ENCODE measurements at regions not wholly inside any gene's neighbourhood (a gene's known extent, or its start where the extent isn't known, plus 50 kb on each side); places are given as distances from the start of the nearest gene placed in this dataset.

DNA sequence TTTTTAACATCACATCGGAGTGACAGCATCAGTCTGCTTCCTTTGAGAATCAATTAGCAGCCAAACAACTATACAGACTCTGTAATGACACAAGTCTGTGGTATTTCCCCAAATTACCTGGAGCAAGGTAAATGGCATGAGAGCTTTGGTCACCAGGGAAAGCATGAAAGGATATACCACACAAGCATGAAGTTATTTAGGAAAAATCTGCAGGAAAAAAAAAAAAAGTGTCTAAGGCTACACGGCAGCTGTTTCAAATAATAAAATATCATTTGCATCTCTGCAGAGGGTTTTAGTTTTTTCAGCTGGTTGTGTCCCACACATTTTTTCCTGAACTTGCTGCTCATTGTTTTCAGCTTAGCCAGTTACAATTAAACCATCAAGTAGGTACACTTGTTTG, 234.7 kb downstream of the TTLL7 start:
- no peak for DNase-seq
- H3K4me1 ChIP-seq (ENCODE audit: insufficient read depth), result peaks cover 3% of the 10 kb centered on the region
- H3K36me3 ChIP-seq, result no peaks in the 10 kb centered on the region
- intact Hi-C loops (cut with DNase I), result no loop called here
- no peak overlapping the region for H3K4me3 ChIP-seq
- WGBS, 3 donors, result 57 to 68% (median 57%) methylated on average over 2 of the region's 2 CpGs
- H3K27me3 ChIP-seq, result no peaks in the 10 kb centered on the region
- no peak overlapping the region for H3K27ac ChIP-seq
- H3K9me3 ChIP-seq, result no peaks in the 10 kb centered on the region
- TF ChIP-seq EP300 (IDR thresholded peaks at IDR 0.05) (no peak), POLR2A (IDR thresholded peaks at IDR 0.05) (no peak)
- TF ChIP-seq, protein P1, sequence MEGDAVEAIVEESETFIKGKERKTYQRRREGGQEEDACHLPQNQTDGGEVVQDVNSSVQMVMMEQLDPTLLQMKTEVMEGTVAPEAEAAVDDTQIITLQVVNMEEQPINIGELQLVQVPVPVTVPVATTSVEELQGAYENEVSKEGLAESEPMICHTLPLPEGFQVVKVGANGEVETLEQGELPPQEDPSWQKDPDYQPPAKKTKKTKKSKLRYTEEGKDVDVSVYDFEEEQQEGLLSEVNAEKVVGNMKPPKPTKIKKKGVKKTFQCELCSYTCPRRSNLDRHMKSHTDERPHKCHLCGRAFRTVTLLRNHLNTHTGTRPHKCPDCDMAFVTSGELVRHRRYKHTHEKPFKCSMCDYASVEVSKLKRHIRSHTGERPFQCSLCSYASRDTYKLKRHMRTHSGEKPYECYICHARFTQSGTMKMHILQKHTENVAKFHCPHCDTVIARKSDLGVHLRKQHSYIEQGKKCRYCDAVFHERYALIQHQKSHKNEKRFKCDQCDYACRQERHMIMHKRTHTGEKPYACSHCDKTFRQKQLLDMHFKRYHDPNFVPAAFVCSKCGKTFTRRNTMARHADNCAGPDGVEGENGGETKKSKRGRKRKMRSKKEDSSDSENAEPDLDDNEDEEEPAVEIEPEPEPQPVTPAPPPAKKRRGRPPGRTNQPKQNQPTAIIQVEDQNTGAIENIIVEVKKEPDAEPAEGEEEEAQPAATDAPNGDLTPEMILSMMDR (IDR thresholded peaks at IDR 0.05), result no peak

DNA sequence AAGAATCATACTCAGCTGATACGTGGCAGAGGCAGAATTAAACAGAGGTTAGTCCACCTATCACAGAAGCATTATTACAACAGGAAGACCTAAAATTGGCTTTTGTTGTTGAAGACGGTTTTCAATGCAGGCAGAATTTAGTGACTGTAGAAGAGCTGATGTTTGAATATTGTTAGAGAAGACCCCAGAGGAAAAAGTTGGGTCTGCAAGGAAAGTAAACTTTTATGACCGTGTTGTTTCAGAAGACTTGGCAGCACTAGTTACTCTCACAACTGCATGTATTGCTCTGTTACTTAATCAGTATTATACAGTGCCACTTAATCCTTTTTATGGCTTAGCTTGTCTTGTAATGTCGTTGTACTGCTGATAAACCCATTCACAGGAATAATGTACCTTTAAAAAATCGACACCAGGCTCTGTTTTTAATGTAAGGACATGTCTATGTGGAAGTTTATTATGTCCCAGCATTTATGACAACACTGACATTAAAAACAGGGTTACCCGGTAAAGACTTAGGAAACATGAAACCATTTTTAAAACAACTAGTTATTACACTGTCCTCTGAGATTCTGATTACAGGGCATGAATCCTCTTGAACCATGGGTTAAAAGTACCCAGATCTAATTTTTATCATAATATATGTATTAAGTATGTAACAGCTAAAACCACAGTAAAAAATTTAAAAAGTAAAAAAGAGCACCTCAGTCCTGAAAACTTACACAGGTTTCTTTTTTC, 235.4 kb downstream of the TTLL7 start:
- no peaks in the 10 kb centered on the region for H3K27me3 ChIP-seq
- H3K36me3 ChIP-seq, result no peaks in the 10 kb centered on the region
- intact Hi-C loops (cut with DNase I), result no loop called here
- no peak overlapping the region for H3K27ac ChIP-seq
- no peaks in the 10 kb centered on the region for H3K9me3 ChIP-seq
- no peak for TF ChIP-seq EP300 (IDR thresholded peaks at IDR 0.05)
- TF ChIP-seq, protein P1 (IDR thresholded peaks at IDR 0.05), result no peak
- no peak for TF ChIP-seq POLR2A (IDR thresholded peaks at IDR 0.05)
- H3K4me3 ChIP-seq, result no peak overlapping the region
- 55 to 61% (median 60%) methylated on average over 6 of the region's 6 CpGs for WGBS, 3 donors
- peaks cover 3% of the 10 kb centered on the region for H3K4me1 ChIP-seq (ENCODE audit: insufficient read depth)
- no peak for DNase-seq

DNA sequence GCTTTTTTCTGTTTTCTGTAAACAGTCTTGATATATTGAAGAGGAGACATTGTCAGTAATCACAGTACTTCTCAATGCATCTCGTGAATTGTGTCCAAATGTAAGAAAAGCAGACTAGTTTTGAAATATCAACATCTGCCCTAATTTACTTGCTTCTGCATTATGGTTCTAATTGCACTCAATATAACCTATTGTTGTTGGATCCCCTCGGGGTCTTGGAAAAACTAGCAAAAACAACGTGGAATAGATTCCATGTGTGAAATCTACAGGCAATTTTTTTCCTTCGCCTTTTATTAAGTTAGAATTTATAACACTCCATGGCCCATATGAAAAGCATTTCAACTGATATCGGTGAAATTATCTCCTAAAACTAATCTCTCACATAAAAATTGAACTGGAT, 236.5 kb downstream of the TTLL7 start:
- Histone ChIP-seq H3K27ac (no peak overlapping the region), H3K4me3 (no peak overlapping the region), H3K4me1 (ENCODE audit: insufficient read depth) (peaks cover 3% of the 10 kb centered on the region), H3K36me3 (no peaks in the 10 kb centered on the region), H3K27me3 (no peaks in the 10 kb centered on the region), H3K9me3 (no peaks in the 10 kb centered on the region)
- TF ChIP-seq POLR2A (IDR thresholded peaks at IDR 0.05) (no peak), EP300 (IDR thresholded peaks at IDR 0.05) (no peak)
- TF ChIP-seq, protein P1 (IDR thresholded peaks at IDR 0.05), result no peak
- 67 to 77% (median 76%) methylated on average over 5 of the region's 5 CpGs for WGBS, 3 donors
- intact Hi-C loops (cut with DNase I), result no loop called here
- no peak for DNase-seq

DNA sequence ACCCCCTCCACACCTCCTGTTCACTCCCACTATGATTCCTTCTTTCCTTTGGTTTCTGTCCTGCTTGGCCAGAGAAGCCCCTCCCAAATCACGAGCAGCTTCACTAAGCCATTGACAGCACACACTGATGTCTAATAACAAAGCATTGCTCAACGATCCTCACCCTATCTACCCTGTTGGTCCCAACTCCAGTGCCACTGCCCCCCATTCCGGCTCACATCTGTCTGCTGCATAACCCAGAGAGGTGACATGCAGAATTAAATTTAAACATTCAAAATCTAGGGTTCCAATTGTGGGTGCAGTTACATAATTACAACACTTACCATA, 236.9 kb downstream of the TTLL7 start:
- Histone ChIP-seq H3K4me3 (no peak overlapping the region), H3K9me3 (no peaks in the 10 kb centered on the region), H3K27me3 (no peaks in the 10 kb centered on the region), H3K36me3 (no peaks in the 10 kb centered on the region), H3K27ac (no peak overlapping the region), H3K4me1 (ENCODE audit: insufficient read depth) (peaks cover 3% of the 10 kb centered on the region)
- DNase-seq, result no peak
- intact Hi-C loops (cut with DNase I), result no loop called here
- TF ChIP-seq EP300 (IDR thresholded peaks at IDR 0.05), result no peak
- TF ChIP-seq, protein P1 (IDR thresholded peaks at IDR 0.05), result no peak
- TF ChIP-seq POLR2A (IDR thresholded peaks at IDR 0.05), result no peak
- 21 to 33% (median 32%) methylated on average over 3 of the region's 3 CpGs for WGBS, 3 donors
